ENCODE measurements at regions not wholly inside any gene's neighbourhood (a gene's known extent, or its start where the extent isn't known, plus 50 kb on each side); places are given as distances from the start of the nearest gene placed in this dataset.

DNA sequence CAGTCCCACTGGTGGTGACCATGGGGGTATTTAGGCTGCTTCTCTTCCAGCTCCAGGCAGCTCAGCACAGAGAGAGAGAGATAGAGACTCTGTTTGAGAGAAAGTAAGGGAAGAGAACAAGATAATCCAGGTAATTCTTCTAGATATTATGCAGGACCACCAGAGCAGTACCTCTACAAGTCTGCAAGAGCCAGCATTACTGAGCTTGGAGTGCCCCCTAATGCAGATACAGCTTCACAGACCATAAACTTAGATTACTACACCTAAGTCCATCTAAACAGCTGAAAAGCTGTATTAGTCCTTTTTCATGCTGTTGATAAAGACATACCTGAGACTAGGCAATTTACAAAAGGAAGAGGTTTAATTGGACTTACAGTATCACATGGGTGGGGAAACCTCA is 570.3 kb downstream of the LRRIQ3 start:
- DNase-seq = no peak

DNA sequence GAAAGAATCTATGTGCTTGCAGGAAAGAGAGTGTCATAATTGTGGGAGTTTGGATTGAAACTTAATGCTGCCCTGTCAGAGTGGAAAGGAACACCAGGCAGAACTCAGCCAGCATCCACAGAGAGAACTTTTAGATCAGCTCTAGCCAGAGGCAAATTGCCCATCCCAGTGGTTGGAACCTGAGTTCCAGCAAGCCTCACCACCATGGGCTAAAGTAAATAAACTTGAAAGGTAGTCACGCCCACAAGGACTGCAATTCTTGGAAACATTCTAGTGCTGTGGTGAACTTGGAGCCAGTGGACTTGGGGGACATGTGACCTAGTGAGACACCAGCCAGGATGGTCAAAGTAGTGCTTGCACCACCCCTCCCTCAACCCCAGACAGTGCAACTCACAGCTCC is 571.6 kb downstream of the LRRIQ3 start:
- no peak for DNase-seq

DNA sequence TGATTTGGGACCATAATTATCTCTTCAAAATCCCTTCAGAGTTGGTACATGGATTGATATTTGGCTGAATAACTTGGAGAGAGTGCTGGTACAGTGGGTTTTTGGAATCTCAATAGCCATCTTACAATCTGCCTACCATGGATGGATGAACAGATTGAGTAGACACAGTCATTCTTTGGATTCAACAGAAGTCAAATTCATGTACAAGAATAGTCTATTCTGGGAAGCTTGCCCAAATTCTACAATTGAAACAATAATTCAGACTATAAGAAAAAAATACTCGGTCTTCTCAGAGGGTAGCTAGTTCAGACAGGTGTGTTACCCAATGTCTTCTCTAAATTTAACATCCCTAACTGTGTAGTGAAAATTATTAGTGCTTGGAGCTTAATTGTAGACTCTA is 574.0 kb downstream of the LRRIQ3 start:
- peak; percentile 92 for DNase-seq

DNA sequence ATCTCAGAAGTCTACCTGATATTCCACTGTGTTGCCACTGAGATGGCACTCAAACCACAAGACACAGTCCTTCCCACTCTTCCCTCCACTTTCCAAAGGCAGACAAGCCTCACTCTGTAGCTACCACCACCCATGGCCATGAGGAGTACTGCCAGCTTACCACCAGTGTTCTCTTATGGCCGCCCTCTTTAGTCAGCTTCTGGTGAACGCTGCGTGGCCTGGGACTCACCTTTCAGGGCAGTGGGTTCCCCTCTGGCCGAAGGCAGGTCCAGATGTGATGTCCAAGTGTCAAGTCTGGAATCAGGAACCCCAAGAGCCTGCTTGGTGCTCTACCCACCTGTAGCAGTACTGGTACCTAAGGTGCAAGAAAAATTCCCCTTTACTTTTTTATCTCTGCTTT is 580.8 kb downstream of the LRRIQ3 start:
- no peak for DNase-seq

DNA sequence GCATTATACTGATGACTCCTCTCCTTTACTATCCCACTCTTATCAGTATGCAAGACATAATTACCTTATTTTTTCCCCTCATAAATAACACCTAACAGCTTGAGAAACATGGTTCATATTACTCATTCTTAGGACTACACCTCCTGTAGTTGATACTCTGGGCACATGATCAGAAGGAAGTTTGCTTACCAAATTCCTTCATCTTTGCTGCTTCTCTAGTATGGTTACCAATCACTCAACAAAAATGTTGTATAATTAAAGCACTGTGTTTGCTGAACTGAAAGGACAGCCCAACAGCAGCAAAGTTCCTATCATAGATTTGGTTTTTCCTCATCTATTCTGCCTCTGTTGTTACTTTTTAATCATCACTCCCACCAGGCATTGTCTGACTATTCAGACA is 586.3 kb downstream of the LRRIQ3 start:
- DNase-seq = no peak

DNA sequence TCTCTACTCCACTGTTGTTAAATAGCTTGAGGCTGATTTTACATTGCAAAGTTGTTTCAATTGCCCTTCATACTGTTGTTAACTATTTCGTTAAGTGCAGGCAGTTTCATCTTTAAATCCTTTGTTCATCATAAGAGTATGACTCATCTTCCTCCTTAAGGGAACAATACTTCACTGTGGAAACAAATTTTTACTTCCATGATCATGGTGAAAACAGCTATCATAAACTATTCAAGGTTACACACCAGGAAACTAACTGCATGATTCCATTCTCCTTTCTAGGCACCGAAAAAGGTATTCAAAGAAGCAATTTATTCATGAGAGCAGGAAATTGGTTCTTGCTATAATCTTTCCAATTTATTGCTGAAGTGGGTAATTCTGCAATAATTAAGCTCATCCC is 593.2 kb downstream of the LRRIQ3 start:
- DNase-seq = no peak

DNA sequence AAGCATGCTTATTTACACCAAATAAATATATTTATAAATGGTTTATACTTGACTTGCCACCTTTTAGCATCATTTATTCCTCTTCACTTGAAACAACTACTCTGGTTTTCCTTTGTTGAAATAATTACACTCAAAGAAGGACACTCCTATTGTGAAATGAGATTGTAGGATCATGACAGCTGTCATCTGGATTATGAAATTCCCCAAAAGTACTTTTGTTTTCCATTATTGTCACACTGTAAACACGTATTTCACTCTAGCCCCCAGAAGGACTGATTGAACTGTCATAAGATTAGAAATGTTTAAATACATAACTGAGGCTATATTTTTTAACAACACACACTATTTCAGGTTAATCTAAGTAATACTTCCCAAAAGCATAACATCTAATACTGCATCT is 593.8 kb downstream of the LRRIQ3 start:
- DNase-seq = no peak

DNA sequence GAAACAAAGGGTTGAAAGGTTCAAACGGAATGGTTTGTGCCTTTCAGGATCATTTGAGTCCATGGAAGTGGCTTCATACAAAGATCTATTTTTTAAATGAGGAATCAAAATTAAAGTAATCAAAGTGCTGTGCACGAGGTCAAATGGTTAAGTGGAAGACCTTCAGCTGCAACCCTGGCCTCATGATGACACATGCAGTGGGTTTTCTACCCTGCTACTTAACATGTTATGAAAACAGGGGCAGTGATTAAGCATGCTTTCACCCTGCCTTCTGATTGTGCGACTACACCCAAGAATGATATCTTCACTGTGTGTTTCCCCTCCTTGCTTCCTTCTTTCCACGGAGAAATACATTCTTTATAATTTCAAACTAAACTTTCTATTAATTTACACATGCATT is 604.2 kb downstream of the LRRIQ3 start:
- no peak for DNase-seq

DNA sequence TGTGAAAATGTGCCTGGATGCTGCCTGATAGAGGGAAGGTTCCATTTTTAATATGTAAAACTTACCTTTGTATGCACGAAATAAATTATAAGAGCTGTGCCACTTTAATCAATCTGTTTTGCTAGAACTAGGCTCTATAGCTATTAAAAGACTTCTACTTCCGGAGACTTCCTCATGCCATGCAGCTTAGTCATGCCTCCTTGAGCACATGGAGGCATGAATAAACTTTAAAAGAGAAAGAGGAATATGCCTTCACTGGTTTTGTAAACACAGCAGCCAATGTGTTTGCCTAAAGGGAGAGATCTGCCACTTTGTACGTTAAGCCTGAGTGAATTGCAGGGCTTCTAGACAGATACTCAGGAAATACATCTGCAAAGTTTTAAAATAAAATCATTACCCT is 604.6 kb downstream of the LRRIQ3 start:
- DNase-seq = peak; percentile 75

DNA sequence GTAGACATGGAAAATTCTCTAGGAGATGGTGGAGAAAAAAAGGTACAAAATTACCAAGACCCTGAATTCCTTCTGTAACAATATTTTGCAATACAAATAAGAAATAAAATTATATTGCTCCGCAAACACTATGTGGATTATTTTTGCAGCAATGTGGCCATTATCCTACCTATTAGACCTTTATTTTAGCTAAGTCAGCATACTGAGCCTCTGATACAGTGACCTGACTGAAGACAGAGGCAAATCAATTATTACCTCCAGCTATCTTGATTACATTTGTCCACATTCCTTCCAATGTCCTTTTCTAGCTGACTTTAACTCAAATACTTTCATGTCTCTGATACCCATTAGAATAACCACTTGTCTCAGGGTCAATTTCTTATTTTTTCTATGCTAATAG is 610.9 kb downstream of the LRRIQ3 start:
- no peak for DNase-seq

DNA sequence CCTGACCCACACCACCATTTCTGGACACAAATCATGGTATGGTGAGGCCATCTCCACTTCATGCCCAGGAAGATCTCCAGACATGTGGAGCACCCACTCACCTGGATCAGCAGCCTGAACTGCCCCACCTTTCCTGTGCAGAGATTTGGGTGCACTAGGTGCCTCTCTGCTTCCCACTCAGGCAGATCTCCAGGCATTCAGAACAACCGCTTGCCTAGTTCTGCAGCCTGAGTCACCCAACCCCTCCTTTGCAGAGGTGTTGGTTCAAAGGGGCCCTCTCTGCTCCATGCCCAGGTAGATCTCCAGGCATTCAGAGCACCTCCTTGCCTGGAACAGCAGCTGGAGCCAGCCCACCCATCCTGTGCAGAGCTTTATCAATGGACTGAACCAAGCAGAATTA is 620.8 kb downstream of the LRRIQ3 start:
- no peak for DNase-seq

DNA sequence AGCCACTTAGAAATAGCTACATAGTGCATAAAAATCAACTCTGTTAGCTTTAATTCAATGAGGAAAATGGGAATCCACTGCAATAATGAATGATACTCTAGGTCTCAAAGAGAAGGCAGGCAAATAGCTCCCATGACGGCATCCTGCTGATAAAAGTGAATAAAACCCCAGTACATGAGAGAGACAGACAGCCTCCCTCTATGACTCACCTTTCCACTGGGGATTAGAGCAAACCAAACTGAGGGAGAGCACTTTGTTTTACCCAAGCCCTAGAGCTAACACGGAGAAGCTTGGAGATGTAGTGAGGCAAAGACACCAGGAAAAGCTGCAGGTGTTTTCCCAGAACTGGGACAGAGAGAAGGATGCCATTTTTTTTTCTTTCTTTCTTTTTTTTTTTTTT is 621.9 kb downstream of the LRRIQ3 start:
- no peak for DNase-seq

DNA sequence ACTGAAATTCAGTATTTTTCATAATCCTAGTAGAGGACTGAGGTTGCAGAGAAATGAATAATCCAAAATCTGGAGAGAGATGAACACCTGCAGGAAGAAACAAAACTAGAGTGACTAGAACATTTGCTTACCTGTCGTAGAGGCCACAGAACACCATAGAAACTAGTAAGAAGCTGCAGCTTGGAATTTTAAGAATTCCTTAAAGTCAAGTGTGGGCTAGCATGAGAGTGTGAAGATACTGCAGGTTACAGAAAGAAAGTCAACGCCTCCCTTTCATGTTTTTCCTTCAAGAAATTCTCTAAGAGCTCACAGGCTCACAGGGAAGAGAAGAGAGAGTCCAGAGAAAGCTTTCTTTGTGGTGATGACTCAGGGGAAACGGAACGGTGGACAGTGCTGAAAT is 633.7 kb downstream of the LRRIQ3 start:
- no peak for DNase-seq

DNA sequence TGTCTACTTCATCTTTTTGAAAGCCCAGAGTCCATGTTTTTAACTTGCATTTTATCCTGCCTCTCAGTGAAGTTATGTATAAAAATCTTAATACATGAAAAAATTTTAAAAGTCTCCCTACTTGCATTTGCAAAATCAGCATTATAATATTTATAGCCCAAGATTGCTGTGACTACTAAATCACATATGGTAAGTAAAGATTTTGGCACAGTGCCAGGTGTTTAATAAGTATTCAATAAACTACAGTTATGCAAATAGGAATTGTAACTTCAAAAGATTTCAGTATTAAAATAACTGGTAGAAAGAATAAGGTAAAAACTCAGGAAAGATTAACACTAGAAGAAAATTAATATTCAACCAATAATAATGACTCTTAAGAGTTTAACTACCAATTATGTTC is 641.7 kb downstream of the LRRIQ3 start:
- DNase-seq = no peak

DNA sequence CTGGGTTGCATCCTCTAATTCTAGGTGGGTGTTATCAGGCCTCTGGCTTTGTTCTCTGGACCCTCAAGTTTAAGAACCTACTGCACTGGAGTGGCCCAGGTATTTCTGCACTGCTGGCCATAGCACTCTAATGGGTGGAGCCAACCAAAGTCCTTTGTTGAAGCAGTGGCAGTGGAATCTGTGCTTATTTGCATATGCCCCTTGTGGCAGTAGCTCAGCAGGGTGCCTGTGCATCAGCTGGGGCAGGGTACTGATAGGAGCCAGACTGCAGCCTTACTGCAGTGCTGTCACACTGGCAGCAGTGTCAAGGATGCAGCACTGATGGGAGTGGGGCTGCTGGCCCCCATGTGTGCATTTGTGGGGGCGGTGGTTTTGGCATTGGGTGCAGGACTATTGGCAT is 660.6 kb downstream of the LRRIQ3 start:
- no peak for DNase-seq

DNA sequence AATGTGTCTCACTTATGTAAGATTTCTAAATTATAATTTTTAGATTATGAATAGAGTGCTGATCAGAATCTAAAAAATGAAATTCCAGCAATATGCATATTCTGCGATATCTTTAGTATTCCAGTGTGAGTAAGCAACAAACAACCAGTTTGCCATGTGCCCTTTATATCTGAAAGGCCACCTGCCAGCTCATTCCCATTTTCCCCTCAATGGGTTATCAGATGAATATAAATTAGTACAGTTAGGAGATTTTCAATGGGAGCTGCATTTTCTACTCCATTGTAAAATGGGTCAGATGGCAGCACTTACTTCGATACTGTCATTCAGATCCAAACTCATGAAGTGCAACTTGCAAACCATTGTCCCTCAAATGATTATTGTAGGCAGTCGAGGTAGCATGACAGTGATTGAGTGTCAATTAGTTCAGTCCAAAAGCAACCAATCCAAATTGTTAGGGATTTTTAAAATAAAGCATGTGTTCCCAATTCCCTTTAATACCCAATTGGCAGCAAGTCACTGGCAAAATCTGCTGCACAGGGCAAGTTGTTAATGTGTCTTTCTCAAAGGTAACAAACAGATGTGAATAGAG is 680.3 kb downstream of the LRRIQ3 start:
- no peak for DNase-seq

DNA sequence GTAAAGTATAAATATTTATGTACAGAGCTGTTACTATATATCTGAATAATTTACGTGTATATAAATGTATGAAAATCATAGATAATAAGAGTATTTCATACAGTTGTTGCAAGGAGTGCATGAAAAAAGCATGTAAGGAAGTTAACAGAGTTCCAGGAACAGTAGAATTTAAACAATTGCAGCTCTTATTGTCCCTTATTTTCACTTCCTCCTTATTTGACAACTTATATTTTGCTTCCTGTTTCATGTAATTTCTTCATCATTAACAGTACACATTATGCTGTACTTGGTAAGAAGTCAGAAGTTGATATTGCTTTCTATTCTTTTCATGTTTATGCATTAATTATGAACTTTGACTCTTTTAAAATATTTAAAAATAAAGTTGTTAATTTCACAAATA is 681.5 kb downstream of the LRRIQ3 start:
- no peak for DNase-seq

DNA sequence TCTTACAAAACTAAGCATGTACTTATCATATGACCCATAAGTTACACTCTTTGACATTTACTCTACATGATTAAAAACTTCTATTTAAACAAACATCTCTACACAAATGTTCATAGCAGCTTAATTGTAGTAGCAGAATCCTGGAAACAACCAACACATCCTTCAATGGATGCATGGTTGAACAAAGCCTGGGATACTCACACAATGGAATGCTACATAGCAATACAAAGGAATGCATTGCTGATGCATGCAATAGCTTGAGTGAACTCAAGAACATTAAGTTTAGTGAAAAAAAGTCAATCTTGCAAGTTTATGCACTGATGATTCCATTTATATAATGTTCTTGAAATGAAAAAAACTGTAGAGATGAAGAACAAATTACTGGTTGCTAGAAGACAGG is 686.9 kb downstream of the LRRIQ3 start:
- no peak for DNase-seq

DNA sequence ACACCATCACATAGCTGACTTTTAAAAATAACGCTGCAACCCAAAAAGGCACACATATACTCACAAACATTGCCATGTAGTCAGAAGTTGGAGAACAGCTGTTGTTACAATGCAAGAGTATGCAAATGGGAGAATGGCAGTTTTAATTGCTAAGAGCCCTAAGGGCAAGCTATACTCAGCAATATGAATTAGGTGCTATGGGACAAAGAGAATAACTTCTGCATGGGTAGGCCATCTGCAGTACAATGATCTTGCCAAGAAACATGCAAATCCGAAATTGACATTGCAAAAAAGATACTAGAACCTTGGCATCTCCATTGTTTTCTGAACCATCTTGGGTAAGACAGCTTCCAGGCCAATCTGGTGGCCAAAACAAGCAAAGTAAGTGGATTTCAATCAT is 697.8 kb downstream of the LRRIQ3 start:
- DNase-seq = no peak

DNA sequence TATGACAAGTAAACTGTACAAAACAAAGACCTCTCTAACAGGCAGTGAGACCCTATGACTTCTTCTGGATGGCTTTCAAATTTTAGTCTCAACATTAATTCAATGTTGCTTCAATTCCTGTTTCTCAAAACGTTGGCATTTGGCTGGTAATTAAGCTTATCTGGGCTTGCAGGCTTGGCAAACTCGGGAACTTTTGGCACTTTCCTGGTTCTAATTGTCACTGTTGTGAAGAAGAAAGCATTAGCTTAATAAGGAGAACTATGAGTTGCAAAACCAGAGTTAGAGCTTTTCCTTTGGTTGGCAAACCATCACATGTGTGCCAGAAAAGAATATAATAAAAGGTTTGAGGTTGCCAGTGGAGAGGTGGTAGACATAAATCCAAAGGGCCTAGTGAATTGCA is 698.3 kb downstream of the LRRIQ3 start:
- DNase-seq = no peak

DNA sequence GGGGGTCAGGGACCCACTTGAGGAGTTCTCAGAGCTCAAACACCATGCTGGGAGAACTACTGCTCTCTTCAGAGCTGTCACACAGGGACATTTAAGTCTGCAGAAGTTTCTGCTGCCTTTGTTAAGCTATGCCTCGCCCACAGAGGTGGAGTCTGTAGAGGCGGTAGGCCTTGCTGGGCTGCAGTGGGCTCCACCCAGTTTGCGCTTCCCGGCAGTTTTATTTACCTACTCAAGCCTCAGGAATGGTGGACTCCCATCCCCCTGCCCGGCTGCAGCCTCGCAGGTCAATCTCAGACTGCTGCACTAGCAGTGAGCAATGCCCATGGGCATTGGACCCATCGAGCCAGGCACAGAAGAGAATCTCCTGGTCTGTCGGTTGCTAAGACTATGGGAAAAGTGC is 706.4 kb downstream of the LRRIQ3 start:
- no peak for DNase-seq

DNA sequence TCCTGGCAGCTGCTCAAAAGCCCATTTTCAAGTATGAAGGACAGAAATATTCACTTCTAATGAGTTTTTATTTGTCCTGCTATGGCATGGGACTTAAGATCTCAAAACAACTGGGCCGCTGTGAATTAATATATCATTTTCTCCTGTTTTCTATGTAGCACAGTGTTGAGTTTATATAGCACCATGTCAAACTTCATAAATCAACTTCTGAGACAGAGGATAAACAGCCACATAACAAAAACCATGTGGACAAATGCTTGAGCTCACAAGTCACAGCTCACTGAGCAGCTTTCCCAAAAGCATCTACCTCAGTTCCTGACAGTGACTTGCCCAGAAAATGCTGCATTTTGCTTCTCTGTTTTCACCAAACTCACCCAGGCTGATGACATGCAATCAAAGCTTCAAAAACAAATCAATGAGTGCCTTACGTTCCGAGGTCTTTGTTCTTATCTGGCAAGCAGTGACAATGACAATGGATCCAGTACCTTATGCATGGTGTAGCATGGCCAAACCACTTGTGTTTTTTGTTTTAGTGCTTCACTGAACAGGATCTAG is 722.6 kb downstream of the LRRIQ3 start:
- no peak for DNase-seq

DNA sequence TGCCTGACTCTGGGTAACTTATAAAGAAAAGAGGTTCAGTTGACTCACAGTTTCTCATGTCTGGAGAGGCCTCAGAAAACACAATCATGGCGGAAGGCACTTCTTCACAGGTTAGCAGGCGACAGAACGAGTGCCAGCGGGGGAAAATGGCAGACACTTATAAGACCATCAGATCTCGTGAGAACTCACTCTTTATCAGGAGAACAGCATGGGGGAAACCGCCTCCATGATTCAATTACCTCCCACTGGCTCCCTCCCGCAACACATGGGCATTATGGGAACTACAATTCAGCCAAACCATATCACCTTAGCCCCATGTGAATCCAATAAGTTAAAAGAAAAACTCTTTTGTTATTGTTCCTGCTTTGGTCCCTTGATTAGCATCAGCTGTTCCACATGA is 725.2 kb downstream of the LRRIQ3 start:
- no peak for DNase-seq

DNA sequence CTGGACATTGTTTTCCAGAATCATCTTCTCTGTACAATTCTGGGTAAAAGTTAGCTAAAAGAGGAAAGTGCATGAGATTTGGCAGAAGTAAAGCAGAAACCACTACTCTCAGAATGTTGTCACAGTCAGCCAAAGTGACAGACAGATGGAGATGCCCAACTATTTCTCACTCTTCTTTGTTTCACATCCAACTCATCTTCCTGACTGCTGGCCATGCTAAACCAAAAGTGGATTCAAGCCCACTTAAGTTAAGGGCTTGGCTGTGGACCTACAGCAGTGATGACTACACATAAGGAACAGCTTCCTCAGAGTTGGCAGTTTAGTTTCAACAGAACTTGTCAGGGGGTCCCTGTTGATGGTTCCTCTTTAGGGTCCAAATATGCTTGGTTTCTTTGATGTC is 730.2 kb downstream of the LRRIQ3 start:
- DNase-seq = no peak

DNA sequence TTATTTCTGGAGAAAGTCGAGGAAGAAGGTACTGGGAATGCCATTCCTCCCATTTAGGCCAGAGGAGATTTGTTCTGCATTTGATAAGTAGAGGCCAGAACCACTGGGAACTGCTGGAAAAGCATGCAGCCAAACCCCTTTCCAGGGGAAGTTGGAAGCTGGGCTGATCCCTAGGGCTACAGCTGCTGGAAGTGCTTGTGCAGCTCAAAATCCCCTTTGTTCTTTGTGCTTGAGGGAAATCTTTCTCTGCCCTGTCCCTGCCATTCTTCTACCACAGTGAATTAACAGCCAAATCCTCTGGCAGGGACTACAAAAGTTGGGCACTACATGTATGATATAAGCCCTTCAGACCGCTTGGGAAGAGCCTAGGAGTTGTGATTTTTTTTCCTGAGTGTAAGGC is 734.1 kb downstream of the LRRIQ3 start:
- DNase-seq = no peak

DNA sequence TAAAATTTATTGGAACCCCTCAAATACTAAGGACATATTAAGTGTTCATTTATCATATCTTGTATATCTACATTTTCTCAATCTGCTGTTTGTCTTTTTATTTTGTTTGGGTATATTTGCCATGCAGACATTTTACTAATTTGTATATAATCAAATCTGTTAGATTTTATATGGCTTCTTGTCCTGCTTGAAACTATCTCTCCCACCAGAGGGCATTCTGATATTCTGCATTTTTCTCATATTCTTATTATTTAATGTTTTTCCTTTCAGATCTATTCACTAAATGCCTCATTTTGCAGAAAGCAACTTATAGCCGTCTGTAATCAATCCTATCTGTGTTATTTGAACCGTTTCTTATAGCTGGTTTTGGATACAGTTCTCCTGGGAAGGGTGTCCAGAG is 745.5 kb downstream of the LRRIQ3 start:
- DNase-seq = no peak
